ENCODE measurements at regions not wholly inside any gene's neighbourhood (a gene's known extent, or its start where the extent isn't known, plus 50 kb on each side); places are given as distances from the start of the nearest gene placed in this dataset.

DNA sequence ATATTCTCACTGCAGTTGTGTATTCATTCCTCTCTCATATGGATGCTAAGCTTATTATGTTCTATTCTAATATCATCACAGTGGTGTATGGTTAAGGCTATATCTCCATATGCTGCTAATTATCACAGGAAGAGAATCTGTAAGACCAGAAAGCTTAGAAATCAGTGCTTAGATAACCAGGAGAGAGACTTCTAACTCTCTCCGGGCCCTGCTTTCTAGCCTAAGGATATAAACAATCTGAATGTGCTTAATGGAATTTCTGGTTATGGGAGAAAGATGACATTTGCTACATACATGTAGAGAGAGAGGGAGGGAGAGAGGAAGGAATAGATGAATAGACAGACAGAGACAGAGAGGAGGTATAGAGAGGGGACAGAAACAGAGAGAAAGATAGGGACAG is 1231.3 kb downstream of the EPHA7 start:
- TF ChIP-seq, protein P1, sequence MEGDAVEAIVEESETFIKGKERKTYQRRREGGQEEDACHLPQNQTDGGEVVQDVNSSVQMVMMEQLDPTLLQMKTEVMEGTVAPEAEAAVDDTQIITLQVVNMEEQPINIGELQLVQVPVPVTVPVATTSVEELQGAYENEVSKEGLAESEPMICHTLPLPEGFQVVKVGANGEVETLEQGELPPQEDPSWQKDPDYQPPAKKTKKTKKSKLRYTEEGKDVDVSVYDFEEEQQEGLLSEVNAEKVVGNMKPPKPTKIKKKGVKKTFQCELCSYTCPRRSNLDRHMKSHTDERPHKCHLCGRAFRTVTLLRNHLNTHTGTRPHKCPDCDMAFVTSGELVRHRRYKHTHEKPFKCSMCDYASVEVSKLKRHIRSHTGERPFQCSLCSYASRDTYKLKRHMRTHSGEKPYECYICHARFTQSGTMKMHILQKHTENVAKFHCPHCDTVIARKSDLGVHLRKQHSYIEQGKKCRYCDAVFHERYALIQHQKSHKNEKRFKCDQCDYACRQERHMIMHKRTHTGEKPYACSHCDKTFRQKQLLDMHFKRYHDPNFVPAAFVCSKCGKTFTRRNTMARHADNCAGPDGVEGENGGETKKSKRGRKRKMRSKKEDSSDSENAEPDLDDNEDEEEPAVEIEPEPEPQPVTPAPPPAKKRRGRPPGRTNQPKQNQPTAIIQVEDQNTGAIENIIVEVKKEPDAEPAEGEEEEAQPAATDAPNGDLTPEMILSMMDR (IDR thresholded peaks at IDR 0.05; ENCODE audit: control extremely low read depth, extremely low read depth), result no peak
- no peaks in the 10 kb centered on the region for H3K27me3 ChIP-seq (ENCODE audit: control insufficient read depth in 3 of 3, insufficient read depth in 3 of 3, low read length in 2 of 3)
- no peaks in the 10 kb centered on the region for H3K36me3 ChIP-seq (ENCODE audit: control insufficient read depth in 4 of 4, insufficient read depth in 4 of 4, low read length in 4 of 4)
- H3K9ac ChIP-seq (ENCODE audit: insufficient read depth in 1 of 2, low read length in 2 of 2), result no peak overlapping the region
- no peak overlapping the region for H3K4me3 ChIP-seq
- no peak overlapping the region for H3K27ac ChIP-seq (ENCODE audit: low read depth in 1 of 2, low read length in 1 of 2)
- H3K4me1 ChIP-seq (ENCODE audit: control insufficient read depth in 5 of 5, insufficient read depth in 5 of 5, low read length in 5 of 5), result no peaks in the 10 kb centered on the region
- no peaks in the 10 kb centered on the region for H3K9me3 ChIP-seq (ENCODE audit: control insufficient read depth in 4 of 4, insufficient read depth in 3 of 4, low read length in 3 of 4)
- DNase-seq (no peak), ATAC-seq (ENCODE audit: insufficient read depth, low FRiP score) (no peak)
- 80 to 89% methylated on average over 1 of the region's 1 CpG for WGBS, 2 donors

DNA sequence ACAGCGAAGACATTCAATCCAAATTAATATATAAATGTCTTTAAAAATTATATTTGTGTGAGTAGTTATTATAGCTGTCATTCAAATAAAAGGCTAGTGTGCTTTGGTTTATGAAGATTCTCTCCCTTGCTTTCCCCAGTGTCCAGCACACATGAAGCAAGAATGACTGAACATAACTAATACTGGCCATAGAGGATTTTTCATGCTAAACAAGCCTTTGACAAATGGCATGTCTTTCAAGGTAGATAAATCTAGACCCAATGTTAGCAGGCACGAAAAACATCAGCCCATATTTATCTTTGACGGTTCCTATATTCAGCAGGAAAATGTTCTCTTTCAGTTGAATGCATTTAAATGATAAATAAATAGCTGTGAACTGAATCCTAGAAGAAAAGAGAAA is 1234.4 kb downstream of the EPHA7 start:
- no peaks in the 10 kb centered on the region for H3K27me3 ChIP-seq (ENCODE audit: control insufficient read depth in 3 of 3, insufficient read depth in 3 of 3, low read length in 2 of 3)
- WGBS, 2 donors, result 80 to 82% methylated on average over 3 of the region's 3 CpGs
- TF ChIP-seq, protein P1 (IDR thresholded peaks at IDR 0.05; ENCODE audit: control extremely low read depth, extremely low read depth), result no peak

DNA sequence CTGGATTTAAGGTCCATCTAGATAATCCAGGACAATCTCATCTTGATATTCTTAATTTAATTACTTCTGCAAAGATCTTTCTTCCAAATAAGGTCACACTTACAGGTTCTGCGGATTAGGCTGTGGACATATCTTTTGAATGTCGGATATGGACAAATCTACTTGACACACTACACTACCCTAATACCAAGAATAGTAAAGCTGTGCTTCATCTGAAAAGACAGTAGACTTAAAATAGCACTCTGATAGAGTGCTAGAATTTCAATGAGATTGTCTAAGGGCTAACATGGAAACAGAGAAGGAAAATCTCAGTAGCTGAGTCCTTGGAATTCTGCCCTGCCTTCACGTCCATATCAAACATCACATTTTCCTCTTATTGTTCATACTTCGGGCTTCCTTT is 1238.0 kb downstream of the EPHA7 start:
- ATAC-seq (ENCODE audit: insufficient read depth, low FRiP score) (no peak), DNase-seq (no peak)
- Histone ChIP-seq H3K4me1 (ENCODE audit: control insufficient read depth in 5 of 5, insufficient read depth in 5 of 5, low read length in 5 of 5) (no peaks in the 10 kb centered on the region), H3K36me3 (ENCODE audit: control insufficient read depth in 4 of 4, insufficient read depth in 4 of 4, low read length in 4 of 4) (no peaks in the 10 kb centered on the region), H3K27ac (ENCODE audit: low read depth in 1 of 2, low read length in 1 of 2) (no peak overlapping the region), H3K27me3 (ENCODE audit: control insufficient read depth in 3 of 3, insufficient read depth in 3 of 3, low read length in 2 of 3) (no peaks in the 10 kb centered on the region), H3K9ac (ENCODE audit: insufficient read depth in 1 of 2, low read length in 2 of 2) (no peak overlapping the region), H3K4me3 (no peak overlapping the region), H3K9me3 (ENCODE audit: control insufficient read depth in 4 of 4, insufficient read depth in 3 of 4, low read length in 3 of 4) (no peaks in the 10 kb centered on the region)
- WGBS, 2 donors, result 72 to 76% methylated on average over 4 of the region's 4 CpGs
- TF ChIP-seq, protein P1 (IDR thresholded peaks at IDR 0.05; ENCODE audit: control extremely low read depth, extremely low read depth), result no peak

More for the DNA sequence above, 1234.4 kb downstream of the EPHA7 start:
- H3K9me3 ChIP-seq (ENCODE audit: control insufficient read depth in 4 of 4, insufficient read depth in 3 of 4, low read length in 3 of 4), result no peaks in the 10 kb centered on the region
- no peak for DNase-seq
- H3K4me1 ChIP-seq (ENCODE audit: control insufficient read depth in 5 of 5, insufficient read depth in 5 of 5, low read length in 5 of 5), result no peaks in the 10 kb centered on the region
- H3K36me3 ChIP-seq (ENCODE audit: control insufficient read depth in 4 of 4, insufficient read depth in 4 of 4, low read length in 4 of 4), result no peaks in the 10 kb centered on the region
- ATAC-seq (ENCODE audit: insufficient read depth, low FRiP score), result no peak
- no peak overlapping the region for H3K4me3 ChIP-seq
- H3K9ac ChIP-seq (ENCODE audit: insufficient read depth in 1 of 2, low read length in 2 of 2), result no peak overlapping the region
- no peak overlapping the region for H3K27ac ChIP-seq (ENCODE audit: low read depth in 1 of 2, low read length in 1 of 2)

DNA sequence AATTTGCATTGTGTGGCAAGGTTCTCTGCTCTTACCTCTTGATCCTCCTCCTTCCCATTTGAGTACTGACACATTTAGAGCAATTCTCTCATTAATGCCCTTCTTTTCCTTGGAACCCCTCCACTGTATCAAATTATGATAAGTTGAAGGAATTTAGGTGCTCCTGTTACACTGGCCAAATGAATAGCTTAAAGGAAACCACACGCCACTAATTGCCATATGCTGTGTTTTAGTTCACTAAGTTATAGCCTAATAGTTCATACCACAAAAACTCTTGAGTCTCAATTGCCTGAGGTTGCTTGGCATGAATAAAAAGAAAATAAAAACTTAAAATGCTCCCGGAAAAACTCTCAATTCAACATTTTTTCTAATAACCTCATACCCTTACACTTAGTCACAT is 1239.3 kb downstream of the EPHA7 start:
- TF ChIP-seq, protein P1 (IDR thresholded peaks at IDR 0.05; ENCODE audit: control extremely low read depth, extremely low read depth), result no peak
- 82 to 84% methylated on average over 2 of the region's 2 CpGs for WGBS, 2 donors
- DNase-seq (no peak), ATAC-seq (ENCODE audit: insufficient read depth, low FRiP score) (no peak)
- Histone ChIP-seq H3K9me3 (ENCODE audit: control insufficient read depth in 4 of 4, insufficient read depth in 3 of 4, low read length in 3 of 4) (no peaks in the 10 kb centered on the region), H3K36me3 (ENCODE audit: control insufficient read depth in 4 of 4, insufficient read depth in 4 of 4, low read length in 4 of 4) (no peaks in the 10 kb centered on the region), H3K27ac (ENCODE audit: low read depth in 1 of 2, low read length in 1 of 2) (no peak overlapping the region), H3K9ac (ENCODE audit: insufficient read depth in 1 of 2, low read length in 2 of 2) (no peak overlapping the region), H3K27me3 (ENCODE audit: control insufficient read depth in 3 of 3, insufficient read depth in 3 of 3, low read length in 2 of 3) (no peaks in the 10 kb centered on the region), H3K4me1 (ENCODE audit: control insufficient read depth in 5 of 5, insufficient read depth in 5 of 5, low read length in 5 of 5) (no peaks in the 10 kb centered on the region), H3K4me3 (no peak overlapping the region)

Measured in lung (tissue), 11 donors.